ENCODE measurements at regions not wholly inside any gene's neighbourhood (a gene's known extent, or its start where the extent isn't known, plus 50 kb on each side); places are given as distances from the start of the nearest gene placed in this dataset.
"Not testable (repeated sequence)": the region's sequence is repeated elsewhere in the genome, so short reads cannot be mapped to it uniquely, and the experiment has no call there.

GRCh38 chr5:152046361-152046760 is 121.7 kb upstream of the GLRA1 start:
- H3K36me3 ChIP-seq (ENCODE audit: control insufficient read depth in 4 of 4, insufficient read depth in 4 of 4, low read length in 3 of 4) = no peaks in the 10 kb centered on the region
- DNase-seq = no peak

GRCh38 chr5:152038856-152039255 is 114.2 kb upstream of the GLRA1 start:
- POLR2A ChIA-PET; CTCF ChIA-PET; H3K9me3 ChIP-seq (ENCODE audit: control extremely low read depth in 1 of 5, control insufficient read depth in 4 of 5, insufficient read depth in 2 of 5, low read depth in 1 of 5, low read length in 4 of 5); H3K27ac ChIP-seq (ENCODE audit: insufficient read depth in 1 of 2, low read depth in 1 of 2, low read length in 2 of 2, poor library complexity in 1 of 2, severe bottlenecking in 2 of 2); H3K4me3 ChIP-seq (ENCODE audit: control insufficient read depth in 1 of 7, extremely low read depth in 1 of 7, insufficient read depth in 4 of 7, low read depth in 2 of 7, low read length in 6 of 7); H3K4me1 ChIP-seq (ENCODE audit: control extremely low read depth in 1 of 4, control insufficient read depth in 4 of 4, insufficient read depth in 4 of 4, low read length in 3 of 4); DNase-seq; H3K36me3 ChIP-seq (ENCODE audit: control insufficient read depth in 4 of 4, insufficient read depth in 4 of 4, low read length in 3 of 4); H3K27me3 ChIP-seq (replicated peaks in 2 of 5; ENCODE audit: control insufficient read depth in 4 of 5, insufficient read depth in 5 of 5, low read length in 4 of 5): not testable (repeated sequence)
- WGBS (ENCODE audit: insufficient coverage) = 80% methylated on average over 2 of the region's 2 CpGs

More at GRCh38 chr5:152046361-152046760, 121.7 kb upstream of the GLRA1 start:
- Histone ChIP-seq H3K27ac (ENCODE audit: insufficient read depth in 1 of 2, low read depth in 1 of 2, low read length in 2 of 2, poor library complexity in 1 of 2, severe bottlenecking in 2 of 2) (no peak overlapping the region), H3K27me3 (replicated peaks in 2 of 5; ENCODE audit: control insufficient read depth in 4 of 5, insufficient read depth in 5 of 5, low read length in 4 of 5) (no peaks in the 10 kb centered on the region), H3K4me3 (ENCODE audit: control insufficient read depth in 1 of 7, extremely low read depth in 1 of 7, insufficient read depth in 4 of 7, low read depth in 2 of 7, low read length in 6 of 7) (no peak overlapping the region), H3K4me1 (ENCODE audit: control extremely low read depth in 1 of 4, control insufficient read depth in 4 of 4, insufficient read depth in 4 of 4, low read length in 3 of 4) (no peaks in the 10 kb centered on the region), H3K9me3 (ENCODE audit: control extremely low read depth in 1 of 5, control insufficient read depth in 4 of 5, insufficient read depth in 2 of 5, low read depth in 1 of 5, low read length in 4 of 5) (no peaks in the 10 kb centered on the region)
- CTCF ChIA-PET = no interaction called here
- 85% methylated on average over 4 of the region's 4 CpGs for WGBS (ENCODE audit: insufficient coverage)
- POLR2A ChIA-PET = no interaction called here

GRCh38 chr5:152026328-152027024 is 101.8 kb upstream of the GLRA1 start:
- H3K27ac ChIP-seq (ENCODE audit: insufficient read depth in 1 of 2, low read depth in 1 of 2, low read length in 2 of 2, poor library complexity in 1 of 2, severe bottlenecking in 2 of 2); H3K9me3 ChIP-seq (ENCODE audit: control extremely low read depth in 1 of 5, control insufficient read depth in 4 of 5, insufficient read depth in 2 of 5, low read depth in 1 of 5, low read length in 4 of 5); POLR2A ChIA-PET; H3K27me3 ChIP-seq (replicated peaks in 2 of 5; ENCODE audit: control insufficient read depth in 4 of 5, insufficient read depth in 5 of 5, low read length in 4 of 5); CTCF ChIA-PET; H3K36me3 ChIP-seq (ENCODE audit: control insufficient read depth in 4 of 4, insufficient read depth in 4 of 4, low read length in 3 of 4); DNase-seq; H3K4me3 ChIP-seq (ENCODE audit: control insufficient read depth in 1 of 7, extremely low read depth in 1 of 7, insufficient read depth in 4 of 7, low read depth in 2 of 7, low read length in 6 of 7); H3K4me1 ChIP-seq (ENCODE audit: control extremely low read depth in 1 of 4, control insufficient read depth in 4 of 4, insufficient read depth in 4 of 4, low read length in 3 of 4): not testable (repeated sequence)
- 65% methylated on average over 7 of the region's 9 CpGs for WGBS (ENCODE audit: insufficient coverage)

GRCh38 chr5:152016421-152016820 is 91.8 kb upstream of the GLRA1 start:
- CTCF ChIA-PET = no interaction called here
- 78% methylated on average over 1 of the region's 1 CpG for WGBS (ENCODE audit: insufficient coverage)

GRCh38 chr5:152007653-152008335 is 83.1 kb upstream of the GLRA1 start:
- Histone ChIP-seq H3K9me3 (ENCODE audit: control extremely low read depth in 1 of 5, control insufficient read depth in 4 of 5, insufficient read depth in 2 of 5, low read depth in 1 of 5, low read length in 4 of 5) (peaks cover 0 to 3% (median 0%) of the 10 kb centered on the region in 5 experiments), H3K27ac (ENCODE audit: insufficient read depth in 1 of 2, low read depth in 1 of 2, low read length in 2 of 2, poor library complexity in 1 of 2, severe bottlenecking in 2 of 2) (no peak overlapping the region), H3K36me3 (ENCODE audit: control insufficient read depth in 4 of 4, insufficient read depth in 4 of 4, low read length in 3 of 4) (no peaks in the 10 kb centered on the region), H3K4me3 (ENCODE audit: control insufficient read depth in 1 of 7, extremely low read depth in 1 of 7, insufficient read depth in 4 of 7, low read depth in 2 of 7, low read length in 6 of 7) (no peak overlapping the region), H3K4me1 (ENCODE audit: control extremely low read depth in 1 of 4, control insufficient read depth in 4 of 4, insufficient read depth in 4 of 4, low read length in 3 of 4) (no peaks in the 10 kb centered on the region), H3K27me3 (replicated peaks in 2 of 5; ENCODE audit: control insufficient read depth in 4 of 5, insufficient read depth in 5 of 5, low read length in 4 of 5) (no peaks in the 10 kb centered on the region)
- ChIA-PET CTCF (no interaction called here), POLR2A (no interaction called here)
- 45% methylated on average over 2 of the region's 3 CpGs for WGBS (ENCODE audit: insufficient coverage)
- no peak for DNase-seq

More at GRCh38 chr5:152016421-152016820, 91.8 kb upstream of the GLRA1 start:
- DNase-seq = no peak
- Histone ChIP-seq H3K27me3 (replicated peaks in 2 of 5; ENCODE audit: control insufficient read depth in 4 of 5, insufficient read depth in 5 of 5, low read length in 4 of 5) (no peaks in the 10 kb centered on the region), H3K27ac (ENCODE audit: insufficient read depth in 1 of 2, low read depth in 1 of 2, low read length in 2 of 2, poor library complexity in 1 of 2, severe bottlenecking in 2 of 2) (no peak overlapping the region), H3K9me3 (ENCODE audit: control extremely low read depth in 1 of 5, control insufficient read depth in 4 of 5, insufficient read depth in 2 of 5, low read depth in 1 of 5, low read length in 4 of 5) (no peaks in the 10 kb centered on the region), H3K4me1 (ENCODE audit: control extremely low read depth in 1 of 4, control insufficient read depth in 4 of 4, insufficient read depth in 4 of 4, low read length in 3 of 4) (no peaks in the 10 kb centered on the region), H3K36me3 (ENCODE audit: control insufficient read depth in 4 of 4, insufficient read depth in 4 of 4, low read length in 3 of 4) (no peaks in the 10 kb centered on the region), H3K4me3 (ENCODE audit: control insufficient read depth in 1 of 7, extremely low read depth in 1 of 7, insufficient read depth in 4 of 7, low read depth in 2 of 7, low read length in 6 of 7) (no peak overlapping the region)
- POLR2A ChIA-PET = no interaction called here

GRCh38 chr5:152004095-152004494 is 79.4 kb upstream of the GLRA1 start:
- no peaks in the 10 kb centered on the region for H3K4me1 ChIP-seq (ENCODE audit: control extremely low read depth in 1 of 4, control insufficient read depth in 4 of 4, insufficient read depth in 4 of 4, low read length in 3 of 4)
- no peaks in the 10 kb centered on the region for H3K36me3 ChIP-seq (ENCODE audit: control insufficient read depth in 4 of 4, insufficient read depth in 4 of 4, low read length in 3 of 4)
- H3K9me3 ChIP-seq (ENCODE audit: control extremely low read depth in 1 of 5, control insufficient read depth in 4 of 5, insufficient read depth in 2 of 5, low read depth in 1 of 5, low read length in 4 of 5) = peaks cover 0 to 6% (median 0%) of the 10 kb centered on the region in 5 experiments
- no peak for DNase-seq
- no peak overlapping the region for H3K4me3 ChIP-seq (ENCODE audit: control insufficient read depth in 1 of 7, extremely low read depth in 1 of 7, insufficient read depth in 4 of 7, low read depth in 2 of 7, low read length in 6 of 7)
- POLR2A ChIA-PET = no interaction called here
- CTCF ChIA-PET = no interaction called here
- no peak overlapping the region for H3K27ac ChIP-seq (ENCODE audit: insufficient read depth in 1 of 2, low read depth in 1 of 2, low read length in 2 of 2, poor library complexity in 1 of 2, severe bottlenecking in 2 of 2)
- WGBS (ENCODE audit: insufficient coverage) = 95% methylated on average over 10 of the region's 13 CpGs
- H3K27me3 ChIP-seq (replicated peaks in 2 of 5; ENCODE audit: control insufficient read depth in 4 of 5, insufficient read depth in 5 of 5, low read length in 4 of 5) = no peaks in the 10 kb centered on the region
